GM10248 (cell line): ENCODE measurements at regions not wholly inside any gene's neighbourhood (a gene's known extent, or its start where the extent isn't known, plus 50 kb on each side); places are given as distances from the start of the nearest gene placed in this dataset.

Experiments
- CTCF ChIA-PET: fragments of 300-600 bp; sonication (Branson Sonifier 250); formaldehyde crosslinking; extraction: SDS; loops from one replicate; lab custom pipeline; 2021; ENCODE audit warnings: antibody characterized with exemption; lab: Yijun Ruan, JAX
- POLR2A ChIA-PET: fragments of 350-650 bp; sonication (Branson Sonifier 250); formaldehyde crosslinking; extraction: SDS; loops from one replicate; lab custom pipeline; 2020; ENCODE audit warnings: antibody characterized with exemption; lab: Yijun Ruan, JAX
- DNase-seq: peaks from one replicate; pipeline ENCODE4 v3.0.0; 2012; ENCODE audit errors: extremely low spot score
- CTCF ChIP-seq: IDR thresholded peaks from 2 replicates; pipeline ENCODE4 v1.5.1; 2012; ENCODE audit warnings: mild to moderate bottlenecking, low read depth; ENCODE audit errors: extremely low read depth, missing control alignments, control extremely low read depth

GRCh38 chr6:170174124-170174770 lies 116.6 kb downstream of the DLL1 start:
- POLR2A ChIA-PET, result no interaction called here
- TF ChIP-seq CTCF, result no peak
- no peak for DNase-seq
- CTCF ChIA-PET, result no interaction called here

- ChIA-PET CTCF (no interaction called here), POLR2A (no interaction called here)
- no peak for TF ChIP-seq CTCF
- no peak for DNase-seq
Observed at GRCh38 chr6:170173335-170173881, 117.5 kb downstream of the DLL1 start.

GRCh38 chr6:170172825-170173256 lies 118.0 kb downstream of the DLL1 start:
- DNase-seq, result no peak
- POLR2A ChIA-PET, result no interaction called here
- CTCF ChIA-PET, result no interaction called here
- TF ChIP-seq CTCF, result no peak

- ChIA-PET CTCF (no interaction called here), POLR2A (no interaction called here)
- DNase-seq, result no peak
- no peak for TF ChIP-seq CTCF
Observed at GRCh38 chr6:170172392-170172791, 118.5 kb downstream of the DLL1 start.

- ChIA-PET CTCF (no interaction called here), POLR2A (no interaction called here)
- no peak for DNase-seq
- TF ChIP-seq CTCF, result no peak
Observed at GRCh38 chr6:170167657-170168159, 123.2 kb downstream of the DLL1 start.

GRCh38 chr6:170166511-170167122 lies 124.3 kb downstream of the DLL1 start:
- CTCF ChIA-PET, result no interaction called here
- no peak for TF ChIP-seq CTCF
- DNase-seq, result no peak
- POLR2A ChIA-PET, result no interaction called here
